Gastroesophageal sphincter (tissue), 3 donors: ENCODE measurements at regions not wholly inside any gene's neighbourhood (a gene's known extent, or its start where the extent isn't known, plus 50 kb on each side); places are given as distances from the start of the nearest gene placed in this dataset.

Experiments
- EP300 ChIP-seq: sonication (generic); formaldehyde crosslinking; IDR thresholded peaks from one replicate; pipeline ENCODE4 v1.6.1; 2017; ENCODE audit warnings: antibody characterized with exemption, mild to moderate bottlenecking
- POLR2A ChIP-seq, 2 donors: fragments of 450-650 bp; IDR thresholded peaks; one replicate each; pipeline ENCODE4 v1.6.1; 2017; ENCODE audit warnings: antibody characterized with exemption in 2 of 2, mild to moderate bottlenecking in 2 of 2, moderate library complexity in 1 of 2
- TF ChIP-seq, protein P1 (sequence below), 4 experiments: fragments of 200-600 bp in 2 of 4; fragments of 450-650 bp in 2 of 4; sonication (generic) in 1 of 4; IDR thresholded peaks; one replicate each; pipeline ENCODE4 v1.5.1; 2017 to 2019; ENCODE audit warnings: antibody characterized with exemption in 4 of 4, mild to moderate bottlenecking in 2 of 4, moderate library complexity in 2 of 4

GRCh38 chr18:34551824-34552223 is 158.3 kb upstream of the DTNA start:
- TF ChIP-seq, protein P1, sequence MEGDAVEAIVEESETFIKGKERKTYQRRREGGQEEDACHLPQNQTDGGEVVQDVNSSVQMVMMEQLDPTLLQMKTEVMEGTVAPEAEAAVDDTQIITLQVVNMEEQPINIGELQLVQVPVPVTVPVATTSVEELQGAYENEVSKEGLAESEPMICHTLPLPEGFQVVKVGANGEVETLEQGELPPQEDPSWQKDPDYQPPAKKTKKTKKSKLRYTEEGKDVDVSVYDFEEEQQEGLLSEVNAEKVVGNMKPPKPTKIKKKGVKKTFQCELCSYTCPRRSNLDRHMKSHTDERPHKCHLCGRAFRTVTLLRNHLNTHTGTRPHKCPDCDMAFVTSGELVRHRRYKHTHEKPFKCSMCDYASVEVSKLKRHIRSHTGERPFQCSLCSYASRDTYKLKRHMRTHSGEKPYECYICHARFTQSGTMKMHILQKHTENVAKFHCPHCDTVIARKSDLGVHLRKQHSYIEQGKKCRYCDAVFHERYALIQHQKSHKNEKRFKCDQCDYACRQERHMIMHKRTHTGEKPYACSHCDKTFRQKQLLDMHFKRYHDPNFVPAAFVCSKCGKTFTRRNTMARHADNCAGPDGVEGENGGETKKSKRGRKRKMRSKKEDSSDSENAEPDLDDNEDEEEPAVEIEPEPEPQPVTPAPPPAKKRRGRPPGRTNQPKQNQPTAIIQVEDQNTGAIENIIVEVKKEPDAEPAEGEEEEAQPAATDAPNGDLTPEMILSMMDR (IDR thresholded peaks at IDR 0.05), result no peak
- TF ChIP-seq POLR2A (IDR thresholded peaks at IDR 0.05), result no peak
- TF ChIP-seq EP300, result no peak
